Ecto neural progenitor cell (in vitro differentiated cells): ENCODE measurements at regions not wholly inside any gene's neighbourhood (a gene's known extent, or its start where the extent isn't known, plus 50 kb on each side); places are given as distances from the start of the nearest gene placed in this dataset.

Source experiments
- DNase-seq: peaks from one replicate; pipeline ENCODE4 v3.0.0-alpha.2; 2018; ENCODE audit warnings: low spot score

DNA sequence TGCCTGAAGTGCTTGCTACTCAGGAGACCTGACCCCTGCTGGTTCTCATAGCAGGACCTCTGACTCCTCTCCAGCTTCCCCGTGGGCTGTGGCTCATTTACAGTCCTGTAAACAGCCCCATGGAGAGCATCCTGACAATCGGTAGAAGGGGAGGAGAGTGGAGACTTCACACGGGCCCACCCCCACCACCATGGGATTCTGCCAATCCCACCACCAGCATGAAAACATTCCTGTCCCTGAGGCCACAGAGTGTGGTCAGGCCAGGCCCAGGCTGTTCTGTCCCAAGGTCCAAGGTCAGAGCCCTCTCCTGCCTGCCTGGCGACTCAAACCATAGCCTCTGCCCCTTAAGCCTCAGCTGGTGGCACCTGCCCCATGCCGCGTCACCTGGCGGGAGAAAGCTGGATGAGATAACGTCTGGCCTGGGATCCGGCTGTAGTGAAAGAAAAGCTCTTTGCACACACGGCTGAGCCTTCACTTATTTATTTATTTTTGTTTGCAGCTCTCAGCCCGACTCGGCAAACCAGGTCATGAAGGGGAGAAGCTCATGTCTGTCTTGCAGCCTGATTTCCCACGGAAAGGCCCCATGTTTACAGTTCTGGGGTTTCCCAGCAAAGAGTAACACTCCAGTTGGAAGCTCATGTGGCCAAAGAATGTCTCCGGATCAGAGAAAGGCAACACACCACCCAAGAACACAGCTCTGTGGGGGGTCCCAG is 293.6 kb upstream of the ZMIZ1 start:
- no peak for DNase-seq

DNA sequence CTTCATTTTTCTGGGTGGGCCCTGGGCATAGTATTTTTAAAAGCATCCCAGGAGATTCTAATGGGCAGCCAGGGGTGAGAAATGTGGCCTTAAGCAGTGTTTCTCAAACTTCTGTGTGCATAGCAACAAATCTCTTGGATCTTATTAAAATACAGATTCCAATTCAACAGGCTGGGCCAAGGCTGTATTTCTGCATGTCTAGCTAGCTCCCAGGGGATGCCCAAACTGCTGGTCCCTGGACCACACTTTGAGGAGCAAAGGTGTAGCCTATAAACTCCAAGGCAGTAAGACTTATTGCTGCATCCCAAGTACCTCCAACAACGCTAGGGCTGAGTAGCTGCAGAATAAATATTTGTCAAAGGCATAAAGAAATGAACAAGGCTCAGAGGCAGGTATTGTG is 292.9 kb upstream of the ZMIZ1 start:
- DNase-seq = no peak

DNA sequence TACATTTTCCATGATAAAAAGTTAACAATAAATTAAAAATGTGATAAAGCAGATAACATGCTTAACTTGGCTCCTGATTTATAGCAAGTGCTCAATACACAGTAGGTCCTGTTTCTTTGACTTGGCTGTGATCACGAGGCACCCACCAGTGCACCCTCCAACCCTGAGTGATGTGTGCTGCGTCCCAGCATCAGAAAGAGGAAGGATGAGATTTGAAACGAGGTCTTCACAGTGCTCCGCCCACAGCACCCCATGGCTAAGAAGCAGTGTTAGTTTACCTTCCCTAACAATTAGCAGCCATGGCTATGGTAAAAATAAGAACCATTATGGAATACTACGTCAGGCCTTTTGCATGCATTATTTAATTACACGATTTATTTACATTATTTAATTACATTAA is 292.0 kb upstream of the ZMIZ1 start:
- DNase-seq = no peak

DNA sequence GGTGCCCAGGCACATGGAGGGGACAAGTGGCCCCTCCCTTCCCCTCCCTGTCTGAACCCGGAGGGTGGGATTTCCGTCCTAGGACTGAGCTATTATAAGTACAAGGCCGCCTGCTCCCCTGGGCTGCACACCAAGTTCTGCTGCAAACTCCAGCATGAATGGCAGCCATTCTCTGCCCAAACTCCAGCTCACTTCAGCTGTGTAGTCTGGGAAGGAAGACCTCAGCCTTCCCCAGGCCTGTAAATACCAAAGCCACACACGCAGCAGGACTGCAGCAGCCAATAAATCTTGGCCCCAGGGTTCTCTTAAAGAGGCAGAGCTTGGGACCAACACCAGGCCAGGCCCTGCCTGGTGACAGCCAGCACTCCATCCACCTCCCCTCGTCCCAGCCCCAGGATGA is 291.3 kb upstream of the ZMIZ1 start:
- DNase-seq = no peak

DNA sequence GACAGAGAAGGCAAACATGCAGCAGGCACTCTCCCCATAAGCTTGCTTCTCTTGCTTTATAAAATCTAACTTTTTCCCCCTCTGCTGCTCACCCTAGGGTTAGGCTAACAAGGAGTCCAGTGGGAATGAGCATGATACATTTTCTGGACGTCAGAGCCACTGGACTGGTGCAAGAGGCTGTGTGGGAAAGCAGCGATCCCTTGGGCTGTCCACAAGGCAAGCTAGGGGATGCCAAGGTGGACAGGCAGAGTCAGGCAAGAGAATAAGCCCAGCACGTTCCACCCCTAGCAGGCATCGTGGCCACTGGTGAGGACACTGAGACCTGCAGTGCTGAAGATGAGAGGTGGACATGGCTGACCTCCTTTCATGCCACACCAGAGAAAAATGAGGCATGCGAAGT is 290.9 kb upstream of the ZMIZ1 start:
- DNase-seq = no peak

DNA sequence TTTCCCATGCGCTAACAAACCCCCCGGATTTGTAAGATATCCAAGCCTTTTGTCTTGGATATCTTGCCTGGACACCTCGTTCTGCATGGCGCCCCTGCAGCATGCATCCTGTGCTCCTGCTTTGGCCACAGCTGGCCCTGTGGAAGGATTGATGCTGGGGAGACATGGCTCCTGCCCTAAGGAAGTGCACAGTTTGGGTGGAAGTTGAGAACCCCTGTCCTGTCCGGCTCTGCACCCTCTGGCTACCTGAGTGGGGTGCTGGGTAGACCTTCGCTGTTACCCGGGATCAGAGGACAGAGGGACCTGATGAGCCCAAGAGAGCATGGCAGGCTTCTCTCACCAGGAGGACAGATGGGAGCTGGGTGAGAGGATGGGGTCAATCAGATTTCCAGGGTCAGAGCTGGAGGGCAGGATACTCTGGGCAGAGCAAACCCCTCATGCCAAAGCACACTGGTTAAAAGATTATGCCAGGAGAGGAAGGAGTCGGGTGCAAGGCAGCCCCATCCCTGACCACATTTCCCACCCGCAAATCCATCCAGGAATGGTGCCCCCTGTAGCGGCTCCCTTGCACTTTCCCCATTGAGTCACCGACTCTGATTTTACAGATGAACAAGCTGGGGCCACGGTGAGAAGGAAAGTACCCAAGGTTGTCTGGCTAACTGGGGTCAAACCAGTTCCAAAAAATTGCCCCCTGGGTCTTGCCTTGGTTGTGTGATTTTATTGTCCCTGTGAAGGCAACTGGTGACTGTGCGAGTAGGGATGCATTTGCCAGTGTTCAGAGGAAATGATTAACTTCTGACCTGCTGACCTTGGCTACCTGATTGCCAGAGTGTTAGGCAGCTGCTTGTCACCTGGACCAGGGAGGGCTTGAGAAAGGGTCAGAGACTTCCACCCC is 290.1 kb upstream of the ZMIZ1 start:
- DNase-seq = no peak

DNA sequence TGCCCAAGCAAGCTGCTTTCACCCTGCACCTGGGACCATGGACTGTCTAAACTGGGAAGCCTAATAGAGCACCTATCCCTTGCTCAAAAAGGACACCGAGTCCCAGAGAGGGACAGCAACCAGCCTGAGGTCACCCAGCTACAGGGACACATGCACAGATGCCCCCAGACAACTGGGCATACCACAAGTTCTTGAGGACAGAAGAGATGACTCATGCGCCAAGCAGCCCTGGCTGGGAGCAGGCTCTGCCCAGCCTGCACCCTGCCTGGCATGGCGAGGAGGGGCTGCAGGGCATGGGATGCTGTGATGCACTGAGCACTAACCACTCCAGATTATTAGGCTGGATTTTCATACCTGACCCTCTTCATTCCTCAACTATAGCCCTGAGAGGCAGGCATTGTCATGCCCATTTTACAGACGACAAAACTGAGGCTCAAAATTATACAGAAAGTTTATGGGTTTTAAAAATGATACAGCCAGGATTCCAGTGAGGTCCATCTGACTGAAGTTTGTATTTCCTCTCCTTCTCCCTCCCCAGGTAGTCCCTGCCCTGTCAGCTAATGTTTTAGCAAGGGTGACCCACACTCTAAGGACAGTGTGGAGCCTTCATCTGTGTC is 289.3 kb upstream of the ZMIZ1 start:
- no peak for DNase-seq

DNA sequence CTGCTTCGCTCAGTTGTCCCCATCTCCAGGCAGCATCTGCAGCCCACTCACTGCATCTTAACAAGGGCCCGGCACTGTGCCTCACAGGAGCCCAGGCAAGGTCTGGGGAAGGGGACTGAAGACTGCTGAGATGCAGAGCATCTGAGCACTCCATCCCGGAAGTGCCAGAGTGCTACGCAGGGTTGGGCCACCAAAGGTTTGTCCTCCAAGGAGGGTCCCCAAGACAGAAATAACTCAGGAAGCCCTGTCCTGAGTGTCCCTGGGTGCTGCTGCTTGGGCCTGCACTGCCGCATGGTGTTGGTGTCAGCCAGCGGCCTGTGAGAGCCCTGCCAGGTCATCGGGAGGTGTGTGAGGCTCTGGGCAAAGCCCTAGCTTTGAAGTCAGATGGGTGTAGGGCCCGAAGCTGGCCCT is 288.2 kb upstream of the ZMIZ1 start:
- no peak for DNase-seq

DNA sequence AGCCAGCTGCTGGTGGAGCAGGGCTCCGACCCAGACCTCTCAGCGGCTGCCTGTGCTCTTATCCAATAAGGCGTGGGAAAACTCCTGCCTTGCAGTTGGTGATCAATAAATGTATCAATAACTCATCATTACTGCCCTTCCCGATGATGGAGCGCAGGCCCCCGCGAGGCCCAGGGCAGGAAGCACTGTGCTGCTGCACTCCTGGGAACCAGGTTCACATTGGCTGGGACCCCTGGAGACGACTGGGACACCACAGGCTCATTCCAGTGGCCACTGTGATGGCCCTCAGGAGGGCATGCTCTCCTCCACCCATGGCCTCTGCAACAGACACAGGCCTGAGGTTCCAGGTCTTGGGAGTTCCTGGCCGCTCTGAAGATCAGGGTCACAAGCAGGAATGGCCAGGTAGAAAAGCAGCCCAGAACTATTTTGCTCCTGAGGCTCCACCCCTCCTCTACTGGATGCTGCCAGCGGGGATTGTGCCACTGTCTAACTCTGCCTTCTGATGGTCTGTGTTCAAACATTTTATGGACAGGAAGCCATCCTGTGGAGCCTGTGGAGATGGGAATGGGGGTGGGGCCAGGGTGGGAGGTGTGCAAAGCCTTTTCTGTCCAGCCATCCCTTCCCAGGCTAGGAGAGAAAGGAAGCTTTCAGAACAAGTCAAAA is 287.4 kb upstream of the ZMIZ1 start:
- no peak for DNase-seq

DNA sequence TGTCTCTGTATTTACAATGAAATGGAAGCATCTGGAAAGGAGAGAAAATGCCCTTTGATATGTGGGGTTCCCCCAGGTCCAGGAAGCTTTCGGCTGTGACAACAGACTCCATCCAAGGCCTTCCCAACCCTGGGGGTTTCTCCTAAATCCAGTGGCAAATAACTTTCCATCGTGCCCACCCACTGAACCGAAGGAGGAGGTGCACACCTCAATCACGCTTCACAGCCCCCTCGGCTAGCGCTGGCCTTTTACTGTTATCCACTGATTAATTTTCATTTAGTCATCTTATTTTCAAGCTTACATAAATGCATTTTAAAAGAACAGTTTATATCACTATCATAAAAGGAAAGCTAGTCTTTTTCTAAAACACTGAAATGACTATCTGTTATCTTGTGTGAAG is 286.8 kb upstream of the ZMIZ1 start:
- DNase-seq = no peak

DNA sequence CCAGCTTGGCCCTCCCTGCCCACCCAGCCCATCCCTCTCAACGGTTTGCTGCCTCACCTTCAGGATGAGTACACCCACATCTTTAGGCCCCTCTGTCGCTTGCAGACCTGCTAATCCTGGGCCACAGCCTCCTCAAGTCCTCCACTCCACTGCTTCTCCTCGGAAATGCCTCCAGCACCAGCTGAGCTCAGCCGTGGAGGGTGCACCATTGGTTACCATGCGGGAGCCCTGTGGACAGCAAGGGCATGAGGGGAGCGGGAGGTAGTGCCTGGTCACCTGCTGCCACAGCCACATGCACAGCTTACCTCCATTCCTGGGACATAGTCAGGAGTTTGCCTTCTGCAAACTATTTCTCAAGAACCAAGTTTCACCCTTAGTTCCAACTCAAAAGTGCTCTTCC is 286.3 kb upstream of the ZMIZ1 start:
- no peak for DNase-seq

DNA sequence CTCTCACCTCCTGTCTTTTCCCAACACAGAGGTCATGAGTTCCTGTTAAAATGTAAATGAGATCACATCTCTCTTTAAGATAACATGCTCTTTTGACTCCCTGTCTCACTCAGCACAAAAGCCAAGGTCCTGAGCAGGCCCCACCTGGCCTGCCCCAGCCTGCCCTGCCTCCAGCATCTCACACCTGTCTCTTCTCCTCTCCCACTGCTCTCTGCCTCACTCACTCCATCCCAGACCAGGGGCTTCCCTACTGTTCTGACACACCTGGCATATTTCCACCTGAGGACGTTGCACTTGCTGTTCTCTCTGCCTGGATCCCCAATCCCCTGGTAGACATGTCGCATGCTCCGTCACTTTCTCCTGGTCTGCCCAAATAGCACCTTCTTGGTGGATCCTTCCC is 285.0 kb upstream of the ZMIZ1 start:
- DNase-seq = no peak

DNA sequence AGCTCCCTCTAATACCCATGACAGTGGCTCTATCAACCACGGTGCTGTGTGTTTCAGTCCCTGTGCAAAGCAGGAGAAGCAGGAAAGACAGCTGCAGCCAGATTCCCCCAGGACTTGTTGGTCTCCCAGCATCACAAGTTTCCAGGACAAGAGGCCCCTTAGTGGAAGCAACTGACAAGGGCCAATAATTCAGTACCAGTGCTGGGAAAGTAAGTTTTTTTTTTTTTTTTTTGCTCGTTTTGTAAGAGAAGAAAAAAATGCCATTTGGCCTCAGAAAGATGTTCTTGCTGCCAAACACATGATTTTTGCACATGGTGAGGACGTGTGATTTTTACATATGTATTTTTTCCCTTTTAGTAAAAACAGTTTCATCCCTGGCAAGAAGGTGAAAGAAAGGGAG is 284.2 kb upstream of the ZMIZ1 start:
- no peak for DNase-seq

DNA sequence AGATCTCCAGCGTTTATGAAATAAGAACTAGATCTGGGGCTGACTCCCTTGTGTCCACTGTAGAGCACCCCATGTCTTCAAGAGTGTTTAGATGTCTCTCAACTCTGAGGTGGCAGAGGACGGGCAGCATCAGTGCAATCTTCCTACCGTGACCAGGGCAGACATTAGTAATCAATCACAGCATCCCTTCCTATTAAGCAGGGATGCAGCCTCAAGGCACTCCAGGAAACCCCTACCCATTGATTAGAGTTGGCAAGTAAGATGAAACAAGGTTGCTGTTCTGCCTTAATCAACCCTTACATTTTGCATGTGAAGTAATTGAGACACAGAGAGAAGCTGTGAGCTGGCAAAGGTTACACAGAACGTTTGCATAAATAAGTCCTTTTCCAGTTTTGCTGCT is 283.7 kb upstream of the ZMIZ1 start:
- no peak for DNase-seq

DNA sequence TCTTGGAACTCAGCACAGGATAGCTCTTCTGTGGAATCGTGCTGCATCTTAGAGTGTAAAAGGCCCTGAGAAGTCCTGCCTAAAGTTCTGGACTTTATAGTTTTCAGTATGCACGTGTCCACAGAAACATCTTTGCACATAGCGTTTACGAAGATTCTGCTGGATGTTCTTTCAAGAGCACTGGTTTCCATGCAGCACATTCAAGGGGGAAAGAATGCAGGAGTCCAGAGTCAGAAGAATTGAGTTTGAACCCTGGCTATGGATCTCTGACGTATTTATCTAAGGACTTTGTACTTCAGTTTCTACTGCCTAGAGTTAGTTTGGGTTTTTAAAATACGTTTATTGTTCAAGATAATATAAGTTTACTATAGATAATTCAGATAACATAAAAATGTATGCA is 282.8 kb upstream of the ZMIZ1 start:
- DNase-seq = no peak

DNA sequence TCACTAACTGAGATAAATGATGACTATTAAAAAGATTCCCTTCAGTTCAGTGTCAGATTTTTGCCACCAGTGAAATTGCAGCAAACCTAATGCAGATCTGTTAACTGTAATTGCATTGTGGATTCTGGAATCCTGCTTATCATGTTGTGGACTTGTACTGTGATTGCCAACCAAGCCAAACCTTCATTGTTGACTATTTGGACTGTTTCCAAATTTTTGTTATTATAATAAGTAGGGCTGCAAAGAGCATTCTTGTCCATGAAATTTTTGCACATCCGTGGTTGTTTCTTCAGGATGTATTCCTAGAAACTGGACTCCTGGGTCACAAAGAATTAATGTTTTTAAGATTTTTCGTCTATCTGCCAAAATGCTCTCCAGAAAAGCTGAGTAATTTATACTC is 281.6 kb upstream of the ZMIZ1 start:
- no peak for DNase-seq

DNA sequence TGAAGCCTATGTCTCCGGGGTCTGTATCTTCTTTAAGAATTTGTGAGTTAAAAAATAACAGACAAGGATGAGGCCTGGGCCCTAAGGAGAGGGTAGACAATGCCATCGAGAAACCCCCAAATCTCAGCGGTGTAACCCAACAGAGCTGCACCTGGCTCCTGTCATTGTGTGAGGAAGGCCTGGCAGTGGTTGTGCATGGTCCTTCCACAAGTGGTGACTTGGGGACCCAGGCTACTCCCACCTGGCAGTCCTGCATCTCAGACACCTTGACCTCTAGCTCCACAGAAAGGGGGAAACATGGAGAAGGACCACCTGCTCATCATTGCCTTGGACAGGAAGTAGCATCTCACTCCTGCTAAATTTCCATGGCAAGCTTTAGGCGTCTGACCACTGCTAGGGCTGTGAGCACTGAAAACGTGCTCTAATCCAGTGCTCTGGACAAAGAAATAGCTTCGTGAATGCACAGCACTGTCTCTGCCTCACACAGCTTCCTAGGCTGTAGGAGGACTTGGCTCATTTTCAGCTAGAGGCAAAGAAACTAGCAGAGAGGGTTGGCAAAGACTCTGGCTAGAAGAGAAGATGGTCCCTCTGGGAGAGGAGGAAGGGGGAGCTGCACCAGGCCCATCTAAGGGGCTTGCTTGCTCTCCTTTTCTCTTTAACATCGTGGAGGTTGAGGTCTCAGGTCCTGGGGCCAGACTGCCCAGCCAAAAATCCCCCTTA is 273.9 kb upstream of the ZMIZ1 start:
- DNase-seq = no peak

DNA sequence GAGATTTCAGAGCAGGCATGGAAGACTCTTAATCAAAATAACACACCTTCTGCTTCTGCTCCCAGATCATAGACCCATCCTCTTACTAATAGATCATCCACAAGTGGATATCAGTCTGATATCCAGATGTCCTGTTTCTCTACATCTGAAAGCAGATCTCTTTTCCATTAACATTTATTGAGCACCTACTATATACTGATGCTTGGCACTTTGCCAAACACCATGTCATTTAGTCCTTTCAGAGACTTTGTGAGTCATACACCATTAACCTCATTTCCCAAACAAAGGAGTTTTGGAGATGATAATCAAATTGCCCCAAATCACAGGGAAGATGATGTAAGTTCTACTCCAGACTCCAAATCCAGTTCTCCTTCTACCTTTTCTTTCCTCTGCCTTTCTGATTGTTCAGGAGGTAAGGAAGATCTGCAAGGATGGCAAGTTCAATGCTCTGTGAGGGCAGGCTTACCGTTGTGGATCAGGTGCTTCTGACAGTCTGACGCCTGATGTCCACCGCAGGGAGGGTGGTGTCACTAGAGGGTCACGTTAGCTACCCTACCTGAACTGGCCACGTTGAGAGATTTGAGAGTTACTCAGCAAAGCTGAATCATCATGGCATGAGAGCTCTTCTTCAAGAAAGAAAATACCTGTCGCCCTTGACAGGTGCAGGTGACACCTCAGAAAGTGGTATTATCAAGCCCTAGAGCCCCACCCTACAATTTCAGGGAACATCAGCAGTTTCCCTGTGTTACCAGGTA is 269.6 kb upstream of the ZMIZ1 start:
- DNase-seq = no peak

DNA sequence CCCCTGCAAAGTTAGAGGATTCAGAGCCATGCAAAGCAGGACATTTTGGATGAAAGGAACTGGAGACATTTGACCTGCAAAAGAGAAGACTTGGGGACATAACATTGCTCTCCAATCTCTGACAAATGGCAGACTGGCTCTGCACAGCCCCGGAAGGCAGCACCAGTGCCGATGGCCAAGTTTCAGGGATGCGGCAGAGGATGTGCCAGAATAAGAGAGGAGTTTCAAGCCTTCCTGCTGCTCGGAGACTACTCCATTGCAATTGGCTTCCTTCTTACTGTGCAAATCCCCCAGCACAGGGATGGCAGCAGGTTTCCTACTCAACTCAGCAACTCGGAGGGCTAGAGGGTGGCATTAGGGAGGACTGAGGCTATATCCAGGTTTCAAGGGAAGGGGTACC is 268.8 kb upstream of the ZMIZ1 start:
- DNase-seq = no peak

DNA sequence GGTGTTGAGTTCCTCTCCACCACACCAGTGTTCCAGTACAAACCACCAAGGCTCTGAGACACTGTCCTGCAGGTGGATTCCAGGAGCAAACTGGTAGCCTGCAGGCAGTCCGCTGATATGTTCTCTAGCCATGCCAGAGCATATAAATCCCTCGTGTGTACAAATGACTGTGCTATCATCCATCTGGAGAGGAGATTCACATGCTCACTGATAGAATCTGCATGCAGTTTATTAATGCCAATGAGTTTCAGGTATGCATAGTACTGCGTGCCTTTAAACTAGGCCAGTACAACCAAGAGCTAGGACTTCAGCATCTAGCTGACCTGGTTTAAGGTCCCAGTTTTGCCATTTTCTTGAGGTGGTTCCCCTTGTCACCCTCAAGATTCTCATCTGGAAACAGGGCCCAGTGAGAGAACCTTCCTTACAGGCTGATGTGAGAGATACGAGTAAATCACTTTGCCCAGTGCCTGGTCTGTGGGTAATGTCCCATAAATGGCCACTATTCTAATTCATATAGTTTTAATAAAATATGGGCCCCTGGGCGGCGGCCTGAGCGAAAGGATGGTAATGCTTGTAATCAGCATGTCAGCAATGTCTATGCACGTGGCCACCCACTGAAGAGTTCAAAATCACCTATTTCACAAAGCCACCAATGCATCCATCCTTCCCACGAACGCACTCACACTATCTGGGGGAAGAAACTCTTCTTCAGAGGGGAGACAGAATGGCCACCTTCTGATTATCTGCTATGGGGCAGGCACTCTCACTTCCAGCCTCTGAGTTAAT is 268.0 kb upstream of the ZMIZ1 start:
- no peak for DNase-seq
